GM18867 (cell line): ENCODE measurements at regions not wholly inside any gene's neighbourhood (a gene's known extent, or its start where the extent isn't known, plus 50 kb on each side); places are given as distances from the start of the nearest gene placed in this dataset.

ENCODE experiments used
- ATAC-seq: cut with Tn5 transposase; IDR thresholded peaks from one replicate; pipeline ENCODE4 v1.9.1; 2021; ENCODE audit warnings: mild to moderate bottlenecking, moderate library complexity; ENCODE audit not compliant: unreplicated experiment

- no peak for ATAC-seq
These were observed 59.2 kb upstream of the FHL2 start for GRCh38 chr2:105458076-105458475.

GRCh38 chr2:105455488-105456003, 56.7 kb upstream of the FHL2 start:
- no peak for ATAC-seq

GRCh38 chr2:105454801-105455485, 56.1 kb upstream of the FHL2 start:
- ATAC-seq, result peak; percentile 79

- no peak for ATAC-seq
These were observed 52.8 kb upstream of the FHL2 start for GRCh38 chr2:105451571-105452166.

GRCh38 chr2:105450471-105450870, 51.6 kb upstream of the FHL2 start:
- ATAC-seq, result no peak

GRCh38 chr2:105449076-105449475, 50.2 kb upstream of the FHL2 start:
- ATAC-seq, result no peak
